Stomach (tissue), 4 donors: ENCODE measurements at regions not wholly inside any gene's neighbourhood (a gene's known extent, or its start where the extent isn't known, plus 50 kb on each side); places are given as distances from the start of the nearest gene placed in this dataset.

Source experiments
- EP300 ChIP-seq: sonication (generic); formaldehyde crosslinking; IDR thresholded peaks from one replicate; pipeline ENCODE4 v1.6.1; 2017; ENCODE audit warnings: antibody characterized with exemption
- POLR2A ChIP-seq, 4 donors: fragments of 450-650 bp; IDR thresholded peaks; one replicate each; pipeline ENCODE4 v1.6.1; 2016; ENCODE audit warnings: antibody characterized with exemption in 4 of 4, control low read depth in 2 of 4, mild to moderate bottlenecking in 1 of 4, moderate library complexity in 1 of 4
- POLR2AphosphoS5 ChIP-seq, 3 donors: sonication (generic); formaldehyde crosslinking; IDR thresholded peaks; one replicate each; pipeline ENCODE4 v1.6.1; 2016; ENCODE audit warnings: antibody characterized with exemption in 3 of 3
- TF ChIP-seq, protein P1 (sequence below), 7 experiments: fragments of 450-650 bp in 4 of 7; fragments of 200-600 bp in 3 of 7; sonication (generic) in 3 of 7; IDR thresholded peaks; one replicate each; pipeline ENCODE4 v1.5.1; 2016 to 2019; ENCODE audit warnings: antibody characterized with exemption in 7 of 7, control low read depth in 2 of 7, mild to moderate bottlenecking in 1 of 7

DNA sequence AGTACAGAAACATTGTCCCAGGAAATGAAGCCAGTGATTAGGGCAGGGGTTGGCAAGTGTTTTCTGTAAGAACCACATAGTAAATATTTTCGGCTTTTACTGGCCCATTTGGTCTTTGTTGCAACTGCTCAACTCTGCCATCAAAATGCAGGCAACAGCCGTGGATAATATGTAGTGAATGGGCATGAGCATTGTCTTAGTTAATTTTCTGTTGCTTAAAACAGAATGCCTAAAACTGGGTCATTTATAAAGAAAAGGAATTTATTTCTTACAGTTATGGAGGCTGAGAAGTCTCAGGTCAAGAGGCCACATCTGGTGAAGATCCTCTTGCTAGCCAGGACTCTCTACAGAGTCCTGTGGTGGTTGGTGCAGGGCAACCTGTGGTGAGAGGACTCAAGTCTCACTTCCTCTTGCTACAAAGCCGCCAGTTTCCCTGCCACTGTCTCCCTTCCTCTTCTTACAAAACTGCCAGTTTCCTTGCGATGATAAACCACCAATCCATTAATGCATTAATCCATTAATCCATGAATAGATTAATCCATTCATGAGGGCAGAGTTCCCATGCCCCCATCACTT is 166.4 kb downstream of the PSMG1 start:
- TF ChIP-seq, protein P1, sequence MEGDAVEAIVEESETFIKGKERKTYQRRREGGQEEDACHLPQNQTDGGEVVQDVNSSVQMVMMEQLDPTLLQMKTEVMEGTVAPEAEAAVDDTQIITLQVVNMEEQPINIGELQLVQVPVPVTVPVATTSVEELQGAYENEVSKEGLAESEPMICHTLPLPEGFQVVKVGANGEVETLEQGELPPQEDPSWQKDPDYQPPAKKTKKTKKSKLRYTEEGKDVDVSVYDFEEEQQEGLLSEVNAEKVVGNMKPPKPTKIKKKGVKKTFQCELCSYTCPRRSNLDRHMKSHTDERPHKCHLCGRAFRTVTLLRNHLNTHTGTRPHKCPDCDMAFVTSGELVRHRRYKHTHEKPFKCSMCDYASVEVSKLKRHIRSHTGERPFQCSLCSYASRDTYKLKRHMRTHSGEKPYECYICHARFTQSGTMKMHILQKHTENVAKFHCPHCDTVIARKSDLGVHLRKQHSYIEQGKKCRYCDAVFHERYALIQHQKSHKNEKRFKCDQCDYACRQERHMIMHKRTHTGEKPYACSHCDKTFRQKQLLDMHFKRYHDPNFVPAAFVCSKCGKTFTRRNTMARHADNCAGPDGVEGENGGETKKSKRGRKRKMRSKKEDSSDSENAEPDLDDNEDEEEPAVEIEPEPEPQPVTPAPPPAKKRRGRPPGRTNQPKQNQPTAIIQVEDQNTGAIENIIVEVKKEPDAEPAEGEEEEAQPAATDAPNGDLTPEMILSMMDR (IDR thresholded peaks at IDR 0.05), result no peak
- no peak for TF ChIP-seq POLR2A (IDR thresholded peaks at IDR 0.05)
- TF ChIP-seq POLR2AphosphoS5 (IDR thresholded peaks at IDR 0.05), result no peak
- TF ChIP-seq EP300, result no peak
